BLaER1 (cell line): ENCODE measurements at regions not wholly inside any gene's neighbourhood (a gene's known extent, or its start where the extent isn't known, plus 50 kb on each side); places are given as distances from the start of the nearest gene placed in this dataset.

Source experiments
- H3K27ac ChIP-seq: shearing (Covaris generic); formaldehyde crosslinking; 2 replicates; pipeline ENCODE4 v1.8.1; 2022
- H3K27me3 ChIP-seq: shearing (Covaris generic); formaldehyde crosslinking; 2 replicates; pipeline ENCODE4 v1.8.1; 2022
- H3K36me3 ChIP-seq: shearing (Covaris generic); formaldehyde crosslinking; 2 replicates; pipeline ENCODE4 v1.8.1; 2022
- H3K4me1 ChIP-seq: shearing (Covaris generic); formaldehyde crosslinking; 2 replicates; pipeline ENCODE4 v1.8.1; 2022
- H3K4me2 ChIP-seq: shearing (Covaris generic); formaldehyde crosslinking; 2 replicates; pipeline ENCODE4 v1.8.1; 2022
- H3K4me3 ChIP-seq: shearing (Covaris generic); formaldehyde crosslinking; 2 replicates; pipeline ENCODE4 v1.8.1; 2022
- H3K9ac ChIP-seq: shearing (Covaris generic); formaldehyde crosslinking; 2 replicates; pipeline ENCODE4 v1.8.1; 2022
- H3K9me3 ChIP-seq: shearing (Covaris generic); formaldehyde crosslinking; 2 replicates; pipeline ENCODE4 v1.8.1; 2022
- H4K20me1 ChIP-seq: shearing (Covaris generic); formaldehyde crosslinking; 2 replicates; pipeline ENCODE4 v1.8.1; 2022
- Cebpa-rat ChIP-seq: shearing (Covaris generic); IDR thresholded peaks from 2 replicates; pipeline ENCODE4 v1.8.1; 2022

- H3K36me3 ChIP-seq: no peaks in the 10 kb centered on the region
- no peak overlapping the region for H3K9ac ChIP-seq
- H3K4me2 ChIP-seq: no peak overlapping the region
- H3K4me3 ChIP-seq: no peak overlapping the region
- H3K27me3 ChIP-seq: no peaks in the 10 kb centered on the region
- no peaks in the 10 kb centered on the region for H3K9me3 ChIP-seq
- no peak for TF ChIP-seq Cebpa-rat
- no peaks in the 10 kb centered on the region for H4K20me1 ChIP-seq
- no peak overlapping the region for H3K27ac ChIP-seq
- no peaks in the 10 kb centered on the region for H3K4me1 ChIP-seq
These were observed 67.3 kb upstream of the PFKP start for GRCh38 chr10:3000048-3000447.

GRCh38 chr10:2994221-2994961, 73.0 kb upstream of the PFKP start:
- Histone ChIP-seq H3K9ac (no peak overlapping the region), H3K4me3 (no peak overlapping the region), H3K27ac (no peak overlapping the region), H3K36me3 (no peaks in the 10 kb centered on the region), H4K20me1 (no peaks in the 10 kb centered on the region), H3K4me2 (no peak overlapping the region), H3K4me1 (no peaks in the 10 kb centered on the region), H3K9me3 (peaks cover 7% of the 10 kb centered on the region), H3K27me3 (no peaks in the 10 kb centered on the region)
- TF ChIP-seq Cebpa-rat: no peak

- TF ChIP-seq Cebpa-rat: no peak
- H4K20me1 ChIP-seq: no peaks in the 10 kb centered on the region
- no peak overlapping the region for H3K4me2 ChIP-seq
- no peak overlapping the region for H3K4me3 ChIP-seq
- H3K27ac ChIP-seq: no peak overlapping the region
- no peaks in the 10 kb centered on the region for H3K27me3 ChIP-seq
- H3K4me1 ChIP-seq: no peaks in the 10 kb centered on the region
- H3K36me3 ChIP-seq: no peaks in the 10 kb centered on the region
- H3K9me3 ChIP-seq: peaks cover 14% of the 10 kb centered on the region
- no peak overlapping the region for H3K9ac ChIP-seq
These were observed 73.7 kb upstream of the PFKP start for GRCh38 chr10:2993636-2994035.

GRCh38 chr10:2992401-2993198, 74.7 kb upstream of the PFKP start:
- H4K20me1 ChIP-seq: no peaks in the 10 kb centered on the region
- no peak overlapping the region for H3K4me2 ChIP-seq
- no peak for TF ChIP-seq Cebpa-rat
- H3K9ac ChIP-seq: no peak overlapping the region
- H3K4me1 ChIP-seq: peaks cover 7% of the 10 kb centered on the region
- no peaks in the 10 kb centered on the region for H3K27me3 ChIP-seq
- H3K9me3 ChIP-seq: peaks cover 21% of the 10 kb centered on the region
- no peak overlapping the region for H3K4me3 ChIP-seq
- no peaks in the 10 kb centered on the region for H3K36me3 ChIP-seq
- H3K27ac ChIP-seq: no peak overlapping the region

- H3K36me3 ChIP-seq: no peaks in the 10 kb centered on the region
- no peak overlapping the region for H3K27ac ChIP-seq
- H3K9me3 ChIP-seq: peaks cover 21% of the 10 kb centered on the region
These were observed 76.6 kb upstream of the PFKP start for GRCh38 chr10:2990764-2991163.

GRCh38 chr10:2989292-2989947, 77.9 kb upstream of the PFKP start:
- Histone ChIP-seq H4K20me1 (no peaks in the 10 kb centered on the region), H3K4me1 (peaks cover 29% of the 10 kb centered on the region), H3K4me2 (no peak overlapping the region), H3K9ac (no peak overlapping the region), H3K4me3 (no peak overlapping the region), H3K27me3 (no peaks in the 10 kb centered on the region), H3K36me3 (no peaks in the 10 kb centered on the region), H3K9me3 (peaks cover 21% of the 10 kb centered on the region), H3K27ac (no peak overlapping the region)
- TF ChIP-seq Cebpa-rat: no peak

More at GRCh38 chr10:2990764-2991163, 76.6 kb upstream of the PFKP start:
- no peaks in the 10 kb centered on the region for H4K20me1 ChIP-seq
- no peak for TF ChIP-seq Cebpa-rat
- H3K4me1 ChIP-seq: peaks cover 26% of the 10 kb centered on the region
- no peak overlapping the region for H3K4me3 ChIP-seq
- no peak overlapping the region for H3K4me2 ChIP-seq
- no peak overlapping the region for H3K9ac ChIP-seq
- no peaks in the 10 kb centered on the region for H3K27me3 ChIP-seq

GRCh38 chr10:2987185-2987768, 80.1 kb upstream of the PFKP start:
- 0 out of 2 replicates have a peak overlapping the region, but pooled peaks have one; percentile 43 for H3K4me3 ChIP-seq
- no peak for TF ChIP-seq Cebpa-rat
- peak overlapping the region; percentile 74 for H3K4me2 ChIP-seq

GRCh38 chr10:2986391-2986801, 81.0 kb upstream of the PFKP start:
- Histone ChIP-seq H3K4me3 (peak overlapping the region; percentile 43; the same call in 1 of the 2 replicates), H3K4me2 (peak overlapping the region; percentile 74), H3K9ac (peak overlapping the region; percentile 23; the same call in 1 of the 2 replicates)

More at GRCh38 chr10:2987185-2987768, 80.1 kb upstream of the PFKP start:
- Histone ChIP-seq H3K4me1 (peaks cover 29% of the 10 kb centered on the region), H3K27ac (peak overlapping the region; percentile 31; the same call in 1 of the 2 replicates), H3K27me3 (no peaks in the 10 kb centered on the region), H3K9me3 (peaks cover 21% of the 10 kb centered on the region), H4K20me1 (no peaks in the 10 kb centered on the region), H3K36me3 (no peaks in the 10 kb centered on the region), H3K9ac (no peak overlapping the region)

GRCh38 chr10:2985729-2986232, 81.6 kb upstream of the PFKP start:
- H3K9me3 ChIP-seq: peaks cover 21% of the 10 kb centered on the region
- H4K20me1 ChIP-seq: no peaks in the 10 kb centered on the region
- H3K27me3 ChIP-seq: no peaks in the 10 kb centered on the region
- peaks cover 29% of the 10 kb centered on the region for H3K4me1 ChIP-seq
- no peak overlapping the region for H3K27ac ChIP-seq
- H3K4me2 ChIP-seq: peak overlapping the region; percentile 74
- H3K9ac ChIP-seq: no peak overlapping the region
- no peak overlapping the region for H3K4me3 ChIP-seq
- H3K36me3 ChIP-seq: no peaks in the 10 kb centered on the region
- TF ChIP-seq Cebpa-rat: no peak

More at GRCh38 chr10:2986391-2986801, 81.0 kb upstream of the PFKP start:
- Histone ChIP-seq H3K36me3 (no peaks in the 10 kb centered on the region), H3K27me3 (no peaks in the 10 kb centered on the region), H3K9me3 (peaks cover 21% of the 10 kb centered on the region), H3K4me1 (peaks cover 29% of the 10 kb centered on the region), H3K27ac (peak overlapping the region; percentile 31; the same call in 1 of the 2 replicates), H4K20me1 (no peaks in the 10 kb centered on the region)
- TF ChIP-seq Cebpa-rat: no peak
